ENCODE measurements at regions not wholly inside any gene's neighbourhood (a gene's known extent, or its start where the extent isn't known, plus 50 kb on each side); places are given as distances from the start of the nearest gene placed in this dataset.

GRCh38 chr6:19087897-19088296 lies 700.7 kb downstream of the RNF144B start:
- no peaks in the 10 kb centered on the region for H3K36me3 ChIP-seq
- H3K27ac ChIP-seq, result no peak overlapping the region
- TF ChIP-seq CTCF (IDR thresholded peaks at IDR 0.05), result no peak
- no peak overlapping the region for H3K4me3 ChIP-seq (ENCODE audit: low read depth in 1 of 2, low read length in 1 of 2)
- no peaks in the 10 kb centered on the region for H3K27me3 ChIP-seq
- no peaks in the 10 kb centered on the region for H3K4me1 ChIP-seq (ENCODE audit: control insufficient read depth in 1 of 2, insufficient read depth in 1 of 2, low read depth in 1 of 2, low read length in 1 of 2)
- no peaks in the 10 kb centered on the region for H3K9me3 ChIP-seq

- no peak overlapping the region for H3K27ac ChIP-seq
- no peak overlapping the region for H3K4me3 ChIP-seq (ENCODE audit: low read depth in 1 of 2, low read length in 1 of 2)
- H3K9me3 ChIP-seq, result no peaks in the 10 kb centered on the region
- no peak for TF ChIP-seq CTCF (IDR thresholded peaks at IDR 0.05)
- H3K36me3 ChIP-seq, result no peaks in the 10 kb centered on the region
- H3K4me1 ChIP-seq (ENCODE audit: control insufficient read depth in 1 of 2, insufficient read depth in 1 of 2, low read depth in 1 of 2, low read length in 1 of 2), result no peaks in the 10 kb centered on the region
- H3K27me3 ChIP-seq, result no peaks in the 10 kb centered on the region
Measured at GRCh38 chr6:19100752-19101151, 713.6 kb downstream of the RNF144B start.

- no peak overlapping the region for H3K27ac ChIP-seq
- no peaks in the 10 kb centered on the region for H3K4me1 ChIP-seq (ENCODE audit: control insufficient read depth in 1 of 2, insufficient read depth in 1 of 2, low read depth in 1 of 2, low read length in 1 of 2)
- no peak for TF ChIP-seq CTCF (IDR thresholded peaks at IDR 0.05)
- H3K36me3 ChIP-seq, result no peaks in the 10 kb centered on the region
- H3K27me3 ChIP-seq, result no peaks in the 10 kb centered on the region
- no peaks in the 10 kb centered on the region for H3K9me3 ChIP-seq
- H3K4me3 ChIP-seq (ENCODE audit: low read depth in 1 of 2, low read length in 1 of 2), result no peak overlapping the region
Measured at GRCh38 chr6:19102936-19103335, 715.8 kb downstream of the RNF144B start.

GRCh38 chr6:19107468-19107867 lies 720.3 kb downstream of the RNF144B start:
- H3K4me1 ChIP-seq (ENCODE audit: control insufficient read depth in 1 of 2, insufficient read depth in 1 of 2, low read depth in 1 of 2, low read length in 1 of 2), result no peaks in the 10 kb centered on the region
- H3K27ac ChIP-seq, result no peak overlapping the region
- no peaks in the 10 kb centered on the region for H3K36me3 ChIP-seq
- no peak overlapping the region for H3K4me3 ChIP-seq (ENCODE audit: low read depth in 1 of 2, low read length in 1 of 2)
- no peaks in the 10 kb centered on the region for H3K9me3 ChIP-seq
- TF ChIP-seq CTCF (IDR thresholded peaks at IDR 0.05), result no peak
- no peaks in the 10 kb centered on the region for H3K27me3 ChIP-seq

GRCh38 chr6:19121521-19121920 lies 715.6 kb upstream of the ID4 start:
- TF ChIP-seq CTCF (IDR thresholded peaks at IDR 0.05), result no peak
- Histone ChIP-seq H3K27me3 (no peaks in the 10 kb centered on the region), H3K36me3 (no peaks in the 10 kb centered on the region), H3K4me3 (ENCODE audit: low read depth in 1 of 2, low read length in 1 of 2) (no peak overlapping the region), H3K27ac (no peak overlapping the region), H3K9me3 (no peaks in the 10 kb centered on the region), H3K4me1 (ENCODE audit: control insufficient read depth in 1 of 2, insufficient read depth in 1 of 2, low read depth in 1 of 2, low read length in 1 of 2) (no peaks in the 10 kb centered on the region)

- Histone ChIP-seq H3K36me3 (no peaks in the 10 kb centered on the region), H3K4me1 (ENCODE audit: control insufficient read depth in 1 of 2, insufficient read depth in 1 of 2, low read depth in 1 of 2, low read length in 1 of 2) (no peaks in the 10 kb centered on the region), H3K27ac (no peak overlapping the region), H3K4me3 (ENCODE audit: low read depth in 1 of 2, low read length in 1 of 2) (no peak overlapping the region), H3K27me3 (no peaks in the 10 kb centered on the region), H3K9me3 (no peaks in the 10 kb centered on the region)
- TF ChIP-seq CTCF (IDR thresholded peaks at IDR 0.05), result no peak
Measured at GRCh38 chr6:19127081-19127480, 710.1 kb upstream of the ID4 start.
